Stimulated activated CD4-positive, alpha-beta T cell treated with anti-CD3 and anti-CD28 coated beads, Interleukin-15, amount 100 ng/mL, for 24 hours (primary cell): ENCODE measurements at regions not wholly inside any gene's neighbourhood (a gene's known extent, or its start where the extent isn't known, plus 50 kb on each side); places are given as distances from the start of the nearest gene placed in this dataset.

ENCODE experiments used
- DNase-seq: peaks from one replicate; pipeline ENCODE4 v3.0.0-alpha.2; 2020

DNA sequence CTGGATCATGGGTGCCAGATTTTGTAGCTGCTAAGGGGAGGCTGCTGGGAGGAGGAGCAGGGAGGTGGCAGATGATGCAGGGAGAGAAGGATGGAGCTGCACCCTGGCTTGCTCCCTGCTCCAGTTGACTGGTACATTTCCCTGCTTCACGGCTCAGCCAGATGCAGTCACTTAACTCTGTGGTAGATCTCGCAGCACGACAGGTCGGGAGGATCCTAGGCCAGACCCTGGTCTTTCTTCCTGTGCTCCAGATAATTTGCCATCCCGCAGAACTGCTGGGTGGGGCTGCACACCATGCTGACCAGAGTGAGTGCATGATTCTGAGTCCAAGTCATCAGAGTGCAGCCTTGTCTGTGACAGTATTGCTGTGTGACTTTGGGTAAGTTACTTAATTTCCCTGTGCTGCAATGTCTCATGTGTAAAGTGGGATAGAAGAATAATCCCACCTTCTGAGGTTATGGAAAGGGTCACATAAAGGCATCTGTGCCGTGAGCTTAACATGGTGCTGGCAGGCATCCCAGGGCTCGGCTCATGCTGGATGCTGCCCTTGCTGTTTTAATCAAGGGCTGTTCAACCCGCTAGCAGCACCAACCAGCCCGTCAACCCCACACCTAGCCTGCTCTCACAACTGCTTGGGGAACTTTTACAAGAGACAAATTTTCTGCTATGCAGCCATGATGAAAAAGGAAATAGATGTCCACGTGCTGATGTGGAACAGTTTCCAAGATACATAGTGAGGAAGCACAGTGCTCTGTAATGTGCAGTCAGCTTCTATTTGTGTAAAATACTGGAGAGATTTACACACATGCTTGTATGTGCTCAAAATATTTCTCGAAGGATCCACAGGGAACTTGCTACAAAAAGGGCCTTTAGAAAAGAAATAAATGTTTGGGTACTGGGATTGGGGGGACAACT lies 257.9 kb downstream of the CDH26 start:
- DNase-seq: no peak

DNA sequence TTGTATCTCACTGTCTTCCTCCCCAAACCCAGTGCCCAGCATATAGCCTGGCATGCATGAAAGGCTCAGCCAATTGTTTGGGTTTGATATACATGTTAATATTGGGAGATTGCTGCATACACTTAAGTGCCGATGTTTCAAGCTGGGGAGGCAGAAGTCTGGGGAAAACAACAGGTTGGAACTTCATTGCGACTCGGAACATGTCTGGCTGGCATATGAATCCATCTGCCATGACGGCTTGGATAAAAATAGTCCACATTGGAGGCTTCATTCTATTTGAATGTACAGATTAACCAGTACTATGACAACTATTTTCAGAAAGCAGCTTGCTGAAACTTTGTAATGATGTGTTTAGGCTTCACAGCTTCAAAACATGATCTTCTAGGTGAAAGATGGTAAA lies 261.0 kb downstream of the CDH26 start:
- no peak for DNase-seq

DNA sequence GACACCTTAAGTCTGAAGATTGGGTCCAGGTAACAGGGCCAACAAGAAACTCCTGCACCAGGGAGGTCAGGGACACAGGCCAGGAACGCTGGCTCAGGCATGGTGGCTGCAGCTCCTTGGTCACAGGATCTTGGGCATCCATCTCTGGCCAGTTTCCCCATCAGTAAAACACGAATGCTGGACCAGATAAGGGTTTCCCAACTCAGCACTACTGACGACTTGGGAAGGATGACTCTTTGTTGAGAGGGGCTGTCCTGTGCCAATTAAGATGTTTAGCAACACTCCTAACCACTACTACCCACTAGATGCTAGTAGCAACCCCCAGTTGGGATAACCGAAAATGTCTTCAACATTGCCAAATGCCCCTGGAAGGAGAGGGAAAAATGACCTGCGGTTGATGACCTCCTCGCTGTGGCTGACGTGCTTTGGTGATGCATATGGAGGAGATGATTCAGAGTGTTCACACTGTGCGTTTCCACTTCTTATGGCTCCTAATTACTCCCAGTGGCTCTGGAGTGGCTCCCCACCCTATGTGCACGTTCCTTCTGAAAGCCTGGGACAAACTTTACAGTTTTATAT lies 261.9 kb downstream of the CDH26 start:
- no peak for DNase-seq

DNA sequence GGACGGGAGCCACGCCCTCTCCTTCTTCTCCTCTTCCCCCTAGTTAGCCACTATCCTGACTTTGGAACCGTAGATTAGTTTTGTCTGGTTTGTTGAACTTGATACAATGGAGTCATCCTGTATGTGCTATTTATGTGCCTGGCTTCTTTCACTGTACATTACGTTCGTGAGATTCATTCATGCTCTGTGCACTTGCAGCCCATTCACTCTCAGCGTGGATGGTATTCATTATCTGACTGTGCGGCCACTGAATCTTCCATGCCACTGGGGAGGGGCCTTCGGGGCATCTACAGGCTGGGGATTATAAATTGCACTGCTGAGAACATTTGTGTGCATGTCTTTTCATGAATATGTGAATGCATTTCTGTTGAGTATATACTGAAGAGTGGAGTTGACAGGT lies 262.5 kb downstream of the CDH26 start:
- no peak for DNase-seq

DNA sequence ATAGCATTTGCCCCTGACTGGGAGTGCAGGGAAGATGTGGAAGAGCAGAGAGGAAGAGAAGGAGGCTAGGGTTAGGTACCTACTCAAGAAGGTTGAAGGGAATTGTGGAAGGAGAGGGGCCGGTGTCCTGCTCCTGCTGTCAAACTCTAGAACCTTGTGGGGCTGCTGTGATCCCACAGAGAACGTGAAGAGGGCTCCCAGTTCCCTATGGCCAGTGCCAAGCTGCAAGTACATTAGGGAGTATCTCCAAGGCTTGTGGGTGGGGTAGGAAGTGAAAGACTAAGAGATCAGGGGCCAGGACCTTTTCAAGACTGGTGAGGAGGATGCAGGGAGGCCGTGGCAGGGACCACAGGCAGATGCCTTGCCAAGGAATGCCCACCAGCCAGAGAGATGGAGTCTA lies 263.4 kb downstream of the CDH26 start:
- DNase-seq: no peak

DNA sequence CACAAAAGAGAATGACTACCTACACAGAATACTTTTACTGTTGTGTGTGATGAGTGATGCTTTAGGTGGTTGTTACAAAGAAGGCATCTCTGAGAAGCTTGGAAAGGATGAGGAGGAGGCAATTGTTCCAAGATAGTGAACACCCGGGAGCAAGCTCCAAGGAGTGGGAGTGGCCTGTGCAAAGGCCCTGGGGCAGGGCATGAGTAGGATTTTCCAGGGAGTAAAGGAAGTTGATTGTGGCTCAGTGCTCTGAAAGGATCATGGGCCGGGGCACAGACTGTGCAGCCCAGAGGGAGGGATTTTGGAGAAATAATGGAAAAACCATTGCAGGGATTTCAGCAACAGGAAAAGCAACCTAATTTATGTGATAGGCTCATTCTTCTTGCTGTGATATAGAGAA lies 264.3 kb downstream of the CDH26 start:
- DNase-seq: no peak

DNA sequence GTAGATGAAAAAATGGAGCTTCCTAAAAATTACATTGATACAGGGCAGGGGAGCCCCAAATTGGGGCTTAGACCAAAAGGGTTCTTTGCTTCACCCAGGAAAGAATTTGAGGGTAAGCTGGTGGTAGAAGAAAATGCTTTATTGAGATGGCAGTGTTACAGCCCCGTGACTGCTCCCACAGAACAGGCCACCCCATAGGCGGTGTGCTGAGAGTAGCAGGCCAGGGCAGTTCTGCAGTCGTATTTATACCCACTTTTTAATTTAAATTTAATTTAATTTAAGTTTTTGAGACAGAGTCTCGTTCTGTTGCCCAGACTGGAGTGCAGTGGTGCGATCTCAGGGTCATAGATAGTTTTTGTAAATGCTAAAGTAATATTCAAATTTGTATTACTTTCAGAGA lies 265.0 kb downstream of the CDH26 start:
- no peak for DNase-seq

DNA sequence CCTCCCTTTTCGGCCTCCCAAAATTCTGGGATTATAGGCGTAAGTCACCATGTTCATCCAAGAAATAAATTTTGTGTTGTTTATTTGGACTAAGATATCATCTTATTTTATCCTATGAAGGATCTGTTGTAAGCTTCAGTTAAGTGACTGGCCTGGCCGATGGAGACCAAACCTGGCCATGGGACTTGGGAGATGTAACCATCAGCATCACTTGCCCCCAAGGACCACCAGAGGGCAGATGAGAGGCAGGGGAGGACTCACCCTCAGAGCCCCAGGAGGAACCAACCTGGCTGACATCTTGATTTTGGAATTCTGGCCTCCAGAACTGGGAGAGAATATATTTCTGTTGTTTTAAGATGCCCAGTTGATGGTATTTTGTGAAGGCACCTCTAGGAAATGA lies 266.7 kb downstream of the CDH26 start:
- DNase-seq: no peak

DNA sequence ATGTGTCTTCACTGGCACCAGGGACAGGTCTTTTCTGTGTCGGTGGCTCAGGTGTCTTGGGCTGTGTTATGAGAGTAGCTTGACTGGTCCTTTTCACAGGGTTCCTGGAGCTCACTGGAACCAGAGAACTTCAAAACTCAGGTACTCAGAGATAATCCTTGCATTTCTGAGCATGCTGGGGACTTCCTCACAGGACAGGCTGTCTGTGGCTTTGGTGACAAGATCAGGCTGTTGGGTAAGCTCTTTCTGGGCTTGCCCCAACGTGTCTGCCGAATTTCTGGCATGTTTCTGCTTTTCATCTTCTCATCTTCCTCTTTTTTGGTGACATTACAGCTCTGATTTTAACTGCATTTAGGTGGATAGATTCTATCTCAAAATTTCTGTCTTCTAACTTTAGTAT lies 270.0 kb downstream of the CDH26 start:
- no peak for DNase-seq

DNA sequence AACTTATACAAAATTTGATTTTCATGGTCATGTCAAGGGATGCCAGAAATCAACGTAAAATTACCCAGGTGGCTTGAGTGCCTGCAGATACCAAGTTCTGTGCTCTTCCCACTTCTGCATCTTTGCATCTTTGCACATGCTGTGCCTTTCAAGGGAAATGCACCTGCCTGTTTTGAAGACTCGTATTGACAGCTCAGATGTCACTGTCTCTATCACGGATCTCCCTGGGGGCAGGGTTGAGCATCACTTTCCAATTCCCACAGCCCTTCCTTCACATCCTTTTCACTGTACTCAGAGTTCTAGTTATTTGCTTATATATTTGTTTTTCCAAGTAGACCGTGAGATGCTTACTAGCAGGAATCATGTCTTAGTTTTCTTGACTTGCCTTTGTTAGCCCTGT lies 274.2 kb downstream of the CDH26 start:
- no peak for DNase-seq

DNA sequence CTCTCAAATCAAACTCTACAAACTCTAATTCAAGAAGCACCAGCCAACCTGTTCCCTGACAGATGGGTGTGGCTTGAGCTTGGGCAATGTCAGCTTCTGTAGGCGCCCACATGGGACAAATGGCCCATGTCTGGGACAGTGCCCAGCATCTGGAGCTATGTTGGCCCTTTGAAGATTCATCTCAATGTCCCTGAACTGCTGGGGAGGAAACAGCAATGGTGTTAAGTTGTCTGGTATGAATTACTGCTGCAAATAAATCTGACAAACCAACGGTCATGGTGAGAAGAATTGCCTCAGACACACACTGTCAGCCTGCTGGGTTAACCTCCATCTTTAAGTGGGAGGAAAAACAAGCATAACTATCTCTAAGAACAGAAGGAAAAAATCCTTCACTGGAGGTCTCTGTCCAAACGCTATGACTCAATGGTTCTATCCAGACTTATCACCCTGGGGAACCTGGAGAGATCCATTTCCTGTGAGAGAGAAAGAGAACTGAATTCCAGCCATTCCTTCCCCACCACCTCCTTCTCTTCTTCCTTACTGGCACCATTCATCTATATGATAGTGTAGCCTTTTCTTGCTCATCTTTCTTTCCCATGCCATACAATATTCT lies 274.9 kb downstream of the CDH26 start:
- DNase-seq: no peak

DNA sequence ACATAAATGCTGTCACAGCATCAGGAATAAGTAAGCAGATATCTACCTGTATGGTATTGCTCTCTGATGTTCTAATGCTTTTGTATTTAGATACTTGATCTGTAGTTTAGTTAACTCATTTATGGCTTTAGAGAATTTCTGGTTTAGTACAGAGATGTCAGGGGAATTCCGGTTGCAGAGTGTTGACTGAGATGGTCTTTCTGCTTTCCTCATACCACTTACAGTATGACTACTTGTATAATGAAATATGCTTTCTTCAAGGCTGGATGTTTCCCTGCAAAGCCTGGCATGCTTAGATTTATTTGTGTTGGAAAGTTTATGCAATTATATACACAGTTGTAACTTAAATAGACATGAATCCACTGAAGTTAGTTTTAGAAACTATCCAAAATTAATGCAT lies 278.4 kb downstream of the CDH26 start:
- no peak for DNase-seq

DNA sequence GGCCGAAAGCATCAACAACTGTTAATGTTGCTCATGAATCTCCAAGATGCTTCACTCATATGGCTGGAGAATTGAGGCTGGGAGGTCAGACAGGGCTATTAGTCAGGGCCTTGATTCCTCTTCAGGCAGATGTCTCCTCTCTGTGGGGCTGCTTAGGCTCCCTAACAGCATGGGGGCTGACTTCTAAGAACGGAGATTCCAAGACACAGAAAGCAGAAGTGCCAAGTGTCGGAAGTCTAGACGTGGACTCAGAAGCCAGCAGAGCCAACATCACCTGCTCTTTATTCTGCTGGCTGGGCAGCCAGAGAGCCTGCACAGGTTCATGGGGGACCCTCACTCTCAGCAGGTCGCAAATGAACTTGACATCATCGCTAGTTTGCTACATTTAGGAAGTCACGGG lies 279.8 kb downstream of the CDH26 start:
- DNase-seq: no peak

DNA sequence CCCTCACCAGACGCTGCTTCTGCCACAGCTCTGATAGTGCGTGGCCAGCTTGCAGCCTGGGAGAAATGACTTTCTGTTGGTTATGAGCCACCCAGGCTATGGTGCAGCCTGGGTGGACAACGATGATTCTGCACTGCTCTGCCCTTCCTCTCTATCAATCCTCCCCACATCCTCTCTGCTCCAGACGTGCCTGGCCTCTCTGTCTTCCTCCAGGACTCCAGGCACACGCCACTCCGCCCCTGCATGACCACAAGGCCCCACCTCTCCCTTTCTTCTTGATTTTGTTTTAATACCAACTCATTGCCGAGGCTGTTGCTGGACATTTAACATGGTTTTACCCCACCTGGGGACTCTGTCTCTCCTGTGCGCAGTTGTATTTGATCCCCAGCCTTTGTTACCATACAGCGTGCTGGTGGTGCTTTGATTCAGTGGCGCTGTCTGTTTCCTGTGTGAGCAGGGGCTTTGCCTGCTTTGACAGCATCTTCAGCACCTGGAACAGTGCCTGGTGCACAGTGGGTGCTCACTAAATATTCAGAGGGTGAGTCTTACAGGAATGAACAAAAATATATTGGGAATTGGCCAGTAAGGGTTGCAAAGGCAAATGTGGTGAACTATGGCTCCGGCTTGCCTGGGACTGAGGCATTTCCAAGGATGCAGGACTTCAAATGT lies 280.9 kb downstream of the CDH26 start:
- DNase-seq: no peak

DNA sequence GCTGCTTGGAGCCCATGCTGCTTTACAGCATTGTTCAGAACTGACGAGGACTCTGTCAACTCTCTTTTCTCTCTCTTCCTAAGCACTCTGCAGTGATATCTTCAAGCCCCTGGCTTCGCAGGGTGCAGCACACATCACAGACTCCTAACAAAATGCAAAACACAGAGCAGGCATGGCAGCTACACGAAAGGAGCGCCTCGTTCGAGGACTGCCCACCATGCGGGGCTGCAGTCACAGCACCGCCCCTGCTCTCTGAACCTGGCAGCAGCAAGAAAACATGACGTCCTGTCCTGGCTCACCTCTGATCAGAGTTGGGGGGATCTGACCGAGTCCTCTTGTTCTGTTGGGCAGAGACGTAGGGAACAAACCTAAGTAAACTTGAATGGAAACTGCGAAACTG lies 281.7 kb downstream of the CDH26 start:
- no peak for DNase-seq

DNA sequence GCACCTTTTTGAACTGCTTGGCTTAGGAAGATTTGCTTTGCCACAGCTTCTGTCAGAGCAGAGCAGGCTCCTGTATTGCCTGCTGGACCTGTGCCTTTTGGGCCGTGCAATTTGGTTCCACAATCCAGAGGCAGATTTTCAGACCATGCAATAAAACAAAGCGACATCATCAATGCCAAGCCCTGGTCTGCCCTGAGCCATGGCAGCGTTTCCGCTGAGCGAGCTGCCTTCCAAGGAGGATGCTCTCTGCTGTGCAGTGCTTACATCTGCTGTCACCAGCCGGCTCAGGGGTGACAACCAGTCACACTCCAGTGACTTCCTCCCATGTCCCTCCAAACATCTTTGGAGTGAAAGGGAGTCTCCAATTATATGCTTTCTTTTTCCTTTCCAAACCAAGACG lies 282.2 kb downstream of the CDH26 start:
- no peak for DNase-seq

DNA sequence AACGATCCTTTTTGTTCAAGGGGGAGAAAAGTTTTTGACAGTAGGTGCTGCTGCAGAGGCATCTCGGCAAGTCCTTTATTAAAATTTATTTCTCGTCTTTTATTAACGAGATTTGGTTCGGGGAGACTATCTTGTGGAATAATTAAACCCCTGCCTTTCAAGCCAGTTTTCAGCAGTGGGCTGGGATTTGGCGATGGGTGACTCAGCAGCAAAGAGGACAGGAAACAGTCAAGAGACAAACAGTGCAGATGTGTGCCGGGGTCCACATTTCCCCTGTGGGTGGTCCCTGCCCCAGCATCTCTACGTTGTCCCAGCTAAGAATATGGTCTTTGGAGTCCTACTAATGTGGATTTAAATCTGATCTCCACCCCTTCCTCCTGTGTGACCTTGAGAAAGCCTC lies 282.8 kb downstream of the CDH26 start:
- DNase-seq: no peak

DNA sequence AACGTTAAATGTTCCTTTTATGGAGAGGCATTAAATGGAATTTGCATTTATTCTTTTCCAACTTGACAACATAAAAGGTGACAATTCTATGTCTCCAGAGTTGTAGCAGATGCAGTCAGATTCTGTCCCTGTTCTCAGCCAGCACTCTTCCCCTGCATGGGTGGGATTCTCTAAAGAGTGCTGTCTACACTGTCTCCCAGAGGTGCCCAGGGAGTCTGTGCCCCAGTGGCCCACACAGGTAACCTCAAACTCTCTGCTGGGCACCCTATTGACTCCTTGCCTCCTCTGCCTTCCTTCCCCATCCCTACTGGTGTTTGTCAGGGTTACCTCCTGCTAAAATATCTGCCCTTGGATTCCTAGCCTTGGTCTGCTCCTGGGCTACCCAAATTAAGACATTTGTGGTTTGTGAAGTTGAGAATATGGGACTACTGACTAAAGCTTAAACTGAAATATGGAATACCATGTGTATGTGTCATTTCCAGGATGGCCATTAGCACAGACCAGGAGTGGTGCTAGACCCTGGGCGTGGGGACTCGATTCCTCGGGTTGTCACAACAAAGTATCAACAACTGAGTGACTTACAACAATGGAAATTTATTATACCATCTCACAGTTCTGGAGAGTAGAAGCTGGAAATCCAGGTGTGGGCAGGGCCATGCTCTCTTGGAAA lies 284.7 kb downstream of the CDH26 start:
- no peak for DNase-seq

DNA sequence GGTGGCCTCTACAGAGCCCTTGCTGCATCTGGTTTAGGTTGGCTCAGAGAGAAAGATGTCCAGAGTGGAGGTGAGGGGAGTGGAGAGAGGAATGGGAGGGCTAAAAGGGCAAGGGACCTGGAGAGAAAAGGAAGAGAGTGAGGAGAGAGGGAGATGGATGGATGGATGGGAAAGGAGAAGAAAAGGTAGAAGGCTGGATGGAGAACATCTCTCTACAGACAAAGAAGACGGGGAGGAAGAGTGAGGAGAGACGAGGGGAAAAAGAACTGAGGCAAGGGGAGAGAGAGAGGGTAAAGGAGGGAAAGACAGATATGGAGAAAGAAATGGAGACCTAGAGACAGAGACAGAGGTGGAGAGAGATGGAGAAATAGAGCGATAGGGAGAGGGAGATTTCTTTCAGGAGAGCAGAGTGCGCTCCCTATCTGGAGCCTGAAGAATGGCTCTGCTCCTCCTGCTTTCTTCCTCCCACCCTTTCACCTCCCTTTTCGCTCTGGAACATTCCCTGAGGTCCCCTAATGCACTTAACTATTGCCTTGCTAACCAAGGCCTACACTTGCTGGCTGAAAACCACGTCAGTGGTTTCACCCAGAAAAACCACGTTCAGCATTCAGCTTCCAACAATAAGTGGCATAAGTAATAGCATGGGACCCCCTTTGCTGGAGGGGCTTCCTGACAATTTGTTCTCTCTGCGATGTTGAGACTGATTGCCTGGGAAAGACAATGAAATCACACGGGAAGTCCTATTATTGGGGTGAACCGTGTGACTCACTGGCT lies 286.3 kb downstream of the CDH26 start:
- DNase-seq: no peak

DNA sequence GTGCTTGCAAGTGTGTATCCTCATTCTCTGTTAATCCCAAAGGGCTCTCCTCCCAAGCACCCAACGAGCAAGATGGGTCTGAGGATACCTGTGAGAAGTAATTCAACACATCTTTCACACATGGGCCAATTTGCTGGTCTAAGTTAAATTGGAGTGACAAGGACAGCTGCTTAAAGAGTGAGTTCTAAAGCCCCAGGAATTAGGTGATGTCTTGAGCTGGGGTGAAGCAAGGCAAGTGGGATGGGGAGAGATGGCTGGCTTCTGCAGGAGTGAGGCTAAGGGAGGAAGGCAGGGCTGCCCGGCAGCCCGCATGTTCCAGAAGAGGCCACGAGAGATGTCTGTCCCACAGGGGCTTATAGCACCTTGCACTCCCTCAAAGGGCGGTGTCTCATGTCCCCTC lies 288.5 kb downstream of the CDH26 start:
- DNase-seq: no peak

DNA sequence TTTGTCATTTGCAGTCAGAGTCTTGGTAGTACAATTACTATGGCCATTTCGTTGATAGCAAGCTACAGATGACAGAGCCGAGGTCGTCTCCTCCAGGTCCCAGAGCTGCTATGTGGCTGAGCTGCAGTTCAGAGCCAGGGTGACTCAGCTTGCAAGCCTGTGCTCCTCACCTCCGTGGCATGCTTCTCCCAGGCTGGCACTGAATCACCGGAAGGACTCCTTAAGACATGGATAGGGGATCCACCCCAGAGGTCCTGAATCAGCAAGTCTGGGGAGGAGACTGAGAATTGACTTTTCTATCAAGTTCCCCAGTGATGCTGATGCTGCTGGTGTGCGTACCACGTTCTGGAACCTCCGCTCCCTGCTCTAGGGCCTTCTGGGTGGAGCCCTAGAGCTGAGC lies 291.2 kb downstream of the CDH26 start:
- no peak for DNase-seq

DNA sequence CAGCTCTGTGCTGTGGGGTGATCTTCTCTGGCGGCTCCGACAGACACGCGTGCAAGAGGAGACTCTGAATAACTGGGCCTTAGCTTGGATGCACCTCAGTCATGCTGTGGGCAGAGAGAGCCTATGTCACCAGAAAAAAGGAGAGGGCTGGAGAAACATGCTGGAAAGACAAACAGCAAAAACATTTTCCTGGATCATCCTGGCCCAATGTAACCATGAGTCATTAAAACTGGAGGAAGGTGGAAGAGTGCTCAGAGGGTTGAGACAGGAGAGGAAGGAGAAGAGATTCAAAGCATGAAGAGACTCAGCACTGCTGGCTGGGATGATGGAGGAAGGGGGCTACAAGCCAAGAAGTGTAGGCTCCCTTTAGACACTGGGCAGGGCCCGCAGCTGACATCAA lies 292.0 kb downstream of the CDH26 start:
- DNase-seq: no peak
